ENCODE measurements at regions not wholly inside any gene's neighbourhood (a gene's known extent, or its start where the extent isn't known, plus 50 kb on each side); places are given as distances from the start of the nearest gene placed in this dataset.

- no peaks in the 10 kb centered on the region for H3K4me1 Mint-ChIP-seq
- no peak overlapping the region for H3K27ac Mint-ChIP-seq
- H4K20me1 ChIP-seq (ENCODE audit: control insufficient read depth, insufficient read depth, low read length, poor library complexity, severe bottlenecking): no peaks in the 10 kb centered on the region
- no peaks in the 10 kb centered on the region for H3K4me1 ChIP-seq (ENCODE audit: control insufficient read depth in 2 of 2, insufficient read depth in 2 of 2, low read length in 2 of 2)
- TF ChIP-seq CTCF (IDR thresholded peaks at IDR 0.05) (no peak), EZH2 (IDR thresholded peaks at IDR 0.05; ENCODE audit: borderline replicate concordance, insufficient read depth, low read depth, low read length, poor library complexity, severe bottlenecking) (no peak)
- no peak overlapping the region for H3K27ac ChIP-seq (ENCODE audit: low read length in 2 of 2)
- H3K36me3 ChIP-seq (replicated peaks in 1 of 2; ENCODE audit: control extremely low read depth in 1 of 2, control insufficient read depth in 1 of 2, extremely low read depth in 1 of 2, insufficient read depth in 2 of 2, low read length in 1 of 2): no peaks in the 10 kb centered on the region
- H3K27me3 Mint-ChIP-seq: no peaks in the 10 kb centered on the region
- DNase-seq: no peak
- H3K9ac ChIP-seq (ENCODE audit: low read length): no peak overlapping the region
- H3K4me3 ChIP-seq (ENCODE audit: control extremely low read depth in 1 of 5, extremely low read depth in 1 of 5, insufficient read depth in 1 of 5, low read depth in 2 of 5, low read length in 4 of 5): no peak overlapping the region
- H2AFZ ChIP-seq (ENCODE audit: insufficient read depth, low read depth, low read length, poor library complexity, severe bottlenecking): no peak overlapping the region
- no peak for ATAC-seq (ENCODE audit: low read depth)
- no peak overlapping the region for H3K4me2 ChIP-seq (replicated peaks; ENCODE audit: low read depth, low read length, poor library complexity, severe bottlenecking)
- intact Hi-C loops (cut with micrococcal nuclease): no loop called here
- H3K79me2 ChIP-seq (ENCODE audit: control insufficient read depth, insufficient read depth, low read length): no peaks in the 10 kb centered on the region
- no peak overlapping the region for H3K4me3 Mint-ChIP-seq
- WGBS (ENCODE audit: insufficient coverage): 86% methylated on average over 1 of the region's 3 CpGs
- ChIA-PET POLR2A (no interaction called here), CTCF (no interaction called here)
- H3K27me3 ChIP-seq (replicated peaks in 1 of 4; ENCODE audit: control extremely low read depth in 1 of 4, control insufficient read depth in 3 of 4, insufficient read depth in 4 of 4, low read length in 3 of 4): no peaks in the 10 kb centered on the region
- H3K9me3 ChIP-seq (ENCODE audit: control extremely low read depth in 1 of 3, control insufficient read depth in 2 of 3, insufficient read depth in 1 of 3, low read length in 2 of 3): peaks cover 0 to 5% (median 0%) of the 10 kb centered on the region in 3 donors
- H3K9me3 Mint-ChIP-seq (ENCODE audit: insufficient read depth): peaks cover 3% of the 10 kb centered on the region
Observed at GRCh38 chr12:128008341-128008740, 258.6 kb upstream of the TMEM132C start.

- no peak for DNase-seq
- ChIA-PET POLR2A (no interaction called here), CTCF (no interaction called here)
- Histone ChIP-seq H3K9me3 (ENCODE audit: control extremely low read depth in 1 of 3, control insufficient read depth in 2 of 3, insufficient read depth in 1 of 3, low read length in 2 of 3) (peaks cover 0 to 3% (median 0%) of the 10 kb centered on the region in 3 donors), H2AFZ (ENCODE audit: insufficient read depth, low read depth, low read length, poor library complexity, severe bottlenecking) (no peak overlapping the region), H3K9ac (ENCODE audit: low read length) (no peak overlapping the region), H3K4me1 (ENCODE audit: control insufficient read depth in 2 of 2, insufficient read depth in 2 of 2, low read length in 2 of 2) (no peaks in the 10 kb centered on the region), H4K20me1 (ENCODE audit: control insufficient read depth, insufficient read depth, low read length, poor library complexity, severe bottlenecking) (no peaks in the 10 kb centered on the region), H3K36me3 (replicated peaks in 1 of 2; ENCODE audit: control extremely low read depth in 1 of 2, control insufficient read depth in 1 of 2, extremely low read depth in 1 of 2, insufficient read depth in 2 of 2, low read length in 1 of 2) (no peaks in the 10 kb centered on the region), H3K27me3 (replicated peaks in 1 of 4; ENCODE audit: control extremely low read depth in 1 of 4, control insufficient read depth in 3 of 4, insufficient read depth in 4 of 4, low read length in 3 of 4) (no peaks in the 10 kb centered on the region), H3K27ac (ENCODE audit: low read length in 2 of 2) (no peak overlapping the region), H3K4me2 (replicated peaks; ENCODE audit: low read depth, low read length, poor library complexity, severe bottlenecking) (no peak overlapping the region), H3K79me2 (ENCODE audit: control insufficient read depth, insufficient read depth, low read length) (no peaks in the 10 kb centered on the region), H3K4me3 (ENCODE audit: control extremely low read depth in 1 of 5, extremely low read depth in 1 of 5, insufficient read depth in 1 of 5, low read depth in 2 of 5, low read length in 4 of 5) (no peak overlapping the region)
- TF ChIP-seq EZH2 (IDR thresholded peaks at IDR 0.05; ENCODE audit: borderline replicate concordance, insufficient read depth, low read depth, low read length, poor library complexity, severe bottlenecking) (no peak), CTCF (IDR thresholded peaks at IDR 0.05) (no peak)
- peaks cover 3% of the 10 kb centered on the region for H3K9me3 Mint-ChIP-seq (ENCODE audit: insufficient read depth)
- no peaks in the 10 kb centered on the region for H3K4me1 Mint-ChIP-seq
- no peak for ATAC-seq (ENCODE audit: low read depth)
- H3K27me3 Mint-ChIP-seq: no peaks in the 10 kb centered on the region
- H3K27ac Mint-ChIP-seq: no peak overlapping the region
- intact Hi-C loops (cut with micrococcal nuclease): no loop called here
- 95% methylated on average over 7 of the region's 8 CpGs for WGBS (ENCODE audit: insufficient coverage)
- H3K4me3 Mint-ChIP-seq: no peak overlapping the region
Observed at GRCh38 chr12:128009108-128009507, 257.9 kb upstream of the TMEM132C start.

All from B cell (primary cell).